Embryonic facial prominence (tissue), 1 donor: ENCODE measurements at regions not wholly inside any gene's neighbourhood (a gene's known extent, or its start where the extent isn't known, plus 50 kb on each side); places are given as distances from the start of the nearest gene placed in this dataset.

Experiments used
- DNase-seq: peaks from one replicate; pipeline ENCODE4 v3.0.0-alpha.2; 2016; ENCODE audit errors: extremely low spot score

- DNase-seq = no peak
These were observed 210.4 kb downstream of the ALDH8A1 start for GRCh38 chr6:134739299-134740026.

GRCh38 chr6:134738211-134738885 is 211.6 kb downstream of the ALDH8A1 start:
- DNase-seq = no peak

- DNase-seq = no peak
These were observed 214.4 kb downstream of the ALDH8A1 start for GRCh38 chr6:134735461-134735860.

GRCh38 chr6:134734312-134734869 is 215.5 kb downstream of the ALDH8A1 start:
- DNase-seq = no peak

- no peak for DNase-seq
These were observed 216.1 kb downstream of the ALDH8A1 start for GRCh38 chr6:134733801-134734200.

GRCh38 chr6:134732763-134733162 is 217.1 kb downstream of the ALDH8A1 start:
- DNase-seq = no peak

GRCh38 chr6:134731615-134732014 is 218.3 kb downstream of the ALDH8A1 start:
- no peak for DNase-seq

GRCh38 chr6:134730013-134730412 is 219.9 kb downstream of the ALDH8A1 start:
- DNase-seq = no peak

GRCh38 chr6:134729561-134729960 is 220.3 kb downstream of the ALDH8A1 start:
- no peak for DNase-seq

- no peak for DNase-seq
These were observed 222.8 kb downstream of the ALDH8A1 start for GRCh38 chr6:134727081-134727480.

- DNase-seq = no peak
These were observed 224.3 kb downstream of the ALDH8A1 start for GRCh38 chr6:134725590-134725989.

- DNase-seq = no peak
These were observed 225.0 kb downstream of the ALDH8A1 start for GRCh38 chr6:134724771-134725340.

- DNase-seq = no peak
These were observed 226.6 kb downstream of the ALDH8A1 start for GRCh38 chr6:134723081-134723871.

- peak; percentile 46 for DNase-seq
These were observed 227.6 kb downstream of the ALDH8A1 start for GRCh38 chr6:134722200-134722870.

GRCh38 chr6:134721060-134721405 is 228.9 kb downstream of the ALDH8A1 start:
- DNase-seq = no peak

- DNase-seq = no peak
These were observed 229.4 kb downstream of the ALDH8A1 start for GRCh38 chr6:134720353-134721059.

- no peak for DNase-seq
These were observed 230.0 kb downstream of the ALDH8A1 start for GRCh38 chr6:134719911-134720310.

- no peak for DNase-seq
These were observed 230.6 kb downstream of the ALDH8A1 start for GRCh38 chr6:134719286-134719685.

GRCh38 chr6:134714679-134715078 is 235.2 kb downstream of the ALDH8A1 start:
- no peak for DNase-seq

GRCh38 chr6:134714113-134714512 is 235.8 kb downstream of the ALDH8A1 start:
- DNase-seq = no peak

GRCh38 chr6:134712311-134712710 is 237.6 kb downstream of the ALDH8A1 start:
- DNase-seq = no peak
